ENCODE measurements at regions not wholly inside any gene's neighbourhood (a gene's known extent, or its start where the extent isn't known, plus 50 kb on each side); places are given as distances from the start of the nearest gene placed in this dataset.
A peak's percentile ranks its signal among the peaks of the same experiment; 100 is the strongest.
"Not testable (repeated sequence)": the region's sequence is repeated elsewhere in the genome, so short reads cannot be mapped to it uniquely, and the experiment has no call there.

GRCh38 chr17:21756856-21757619 is 64.7 kb downstream of the KCNJ18 start:
- peaks cover 0 to 2% of the 10 kb centered on the region in 2 donors for H3K27me3 ChIP-seq (ENCODE audit: control insufficient read depth in 1 of 2, insufficient read depth in 2 of 2, low read length in 1 of 2)
- no peaks in the 10 kb centered on the region for H3K4me1 ChIP-seq (ENCODE audit: control insufficient read depth in 1 of 2, insufficient read depth in 2 of 2, low read length in 2 of 2)
- intact Hi-C loops (cut with DNase I) = no loop called here
- ATAC-seq (ENCODE audit: low FRiP score) (no peak), DNase-seq (no peak)
- no peak overlapping the region for H3K4me3 ChIP-seq (ENCODE audit: low read length in 2 of 2)
- 75 to 77% methylated on average over 12 of the region's 12 CpGs for WGBS, 2 donors
- no peak overlapping the region for H3K27ac ChIP-seq (ENCODE audit: low read depth in 1 of 2, low read length in 2 of 2)
- peaks cover 5% of the 10 kb centered on the region for H3K9me3 ChIP-seq (ENCODE audit: control insufficient read depth, low read length)
- no peaks in the 10 kb centered on the region for H3K36me3 ChIP-seq (ENCODE audit: control insufficient read depth in 1 of 2, insufficient read depth in 2 of 2, low read length in 1 of 2)

- H3K36me3 ChIP-seq (ENCODE audit: control insufficient read depth in 1 of 2, insufficient read depth in 2 of 2, low read length in 1 of 2); ATAC-seq (ENCODE audit: low FRiP score); H3K4me3 ChIP-seq (ENCODE audit: low read length in 2 of 2); H3K9me3 ChIP-seq (ENCODE audit: control insufficient read depth, low read length); H3K27me3 ChIP-seq (ENCODE audit: control insufficient read depth in 1 of 2, insufficient read depth in 2 of 2, low read length in 1 of 2); H3K4me1 ChIP-seq (ENCODE audit: control insufficient read depth in 1 of 2, insufficient read depth in 2 of 2, low read length in 2 of 2); H3K27ac ChIP-seq (ENCODE audit: low read depth in 1 of 2, low read length in 2 of 2); DNase-seq; intact Hi-C loops (cut with DNase I): not testable (repeated sequence)
- 79 to 83% methylated on average over 1 of the region's 1 CpG for WGBS, 2 donors
These were observed 67.3 kb downstream of the KCNJ18 start for GRCh38 chr17:21759636-21760035.

- H3K9me3 ChIP-seq (ENCODE audit: control insufficient read depth, low read length); H3K27ac ChIP-seq (ENCODE audit: low read depth in 1 of 2, low read length in 2 of 2); H3K4me3 ChIP-seq (ENCODE audit: low read length in 2 of 2); H3K36me3 ChIP-seq (ENCODE audit: control insufficient read depth in 1 of 2, insufficient read depth in 2 of 2, low read length in 1 of 2); H3K4me1 ChIP-seq (ENCODE audit: control insufficient read depth in 1 of 2, insufficient read depth in 2 of 2, low read length in 2 of 2); DNase-seq; H3K27me3 ChIP-seq (ENCODE audit: control insufficient read depth in 1 of 2, insufficient read depth in 2 of 2, low read length in 1 of 2); intact Hi-C loops (cut with DNase I): not testable (repeated sequence)
- peak; percentile 27 for ATAC-seq (ENCODE audit: low FRiP score)
- WGBS, 2 donors = 82 to 85% methylated on average over 25 of the region's 25 CpGs
These were observed 71.5 kb downstream of the KCNJ18 start for GRCh38 chr17:21763738-21764340.

GRCh38 chr17:21765651-21766290 is 73.4 kb downstream of the KCNJ18 start:
- not testable (repeated sequence) for DNase-seq; H3K36me3 ChIP-seq (ENCODE audit: control insufficient read depth in 1 of 2, insufficient read depth in 2 of 2, low read length in 1 of 2); H3K4me3 ChIP-seq (ENCODE audit: low read length in 2 of 2); H3K27ac ChIP-seq (ENCODE audit: low read depth in 1 of 2, low read length in 2 of 2); H3K27me3 ChIP-seq (ENCODE audit: control insufficient read depth in 1 of 2, insufficient read depth in 2 of 2, low read length in 1 of 2); H3K9me3 ChIP-seq (ENCODE audit: control insufficient read depth, low read length); H3K4me1 ChIP-seq (ENCODE audit: control insufficient read depth in 1 of 2, insufficient read depth in 2 of 2, low read length in 2 of 2); ATAC-seq (ENCODE audit: low FRiP score)
- intact Hi-C loops (cut with DNase I) = loop anchor here in 1 of 2 donors (5.0 kb wide), 1 partner anchor 463 kb away; no protein-coding TSS in a partner anchor
- WGBS, 2 donors = 68 to 69% methylated on average over 11 of the region's 11 CpGs

GRCh38 chr17:21766565-21766964 is 74.2 kb downstream of the KCNJ18 start:
- not testable (repeated sequence) for H3K4me1 ChIP-seq (ENCODE audit: control insufficient read depth in 1 of 2, insufficient read depth in 2 of 2, low read length in 2 of 2); H3K36me3 ChIP-seq (ENCODE audit: control insufficient read depth in 1 of 2, insufficient read depth in 2 of 2, low read length in 1 of 2); H3K9me3 ChIP-seq (ENCODE audit: control insufficient read depth, low read length); H3K4me3 ChIP-seq (ENCODE audit: low read length in 2 of 2); DNase-seq; H3K27ac ChIP-seq (ENCODE audit: low read depth in 1 of 2, low read length in 2 of 2); ATAC-seq (ENCODE audit: low FRiP score); H3K27me3 ChIP-seq (ENCODE audit: control insufficient read depth in 1 of 2, insufficient read depth in 2 of 2, low read length in 1 of 2)
- intact Hi-C loops (cut with DNase I) = loop anchor here in 1 of 2 donors (5.0 kb wide), 1 partner anchor 464 kb away; no protein-coding TSS in a partner anchor
- 66 to 81% methylated on average over 5 of the region's 5 CpGs for WGBS, 2 donors

- H3K27me3 ChIP-seq (ENCODE audit: control insufficient read depth in 1 of 2, insufficient read depth in 2 of 2, low read length in 1 of 2); H3K9me3 ChIP-seq (ENCODE audit: control insufficient read depth, low read length); H3K36me3 ChIP-seq (ENCODE audit: control insufficient read depth in 1 of 2, insufficient read depth in 2 of 2, low read length in 1 of 2); H3K27ac ChIP-seq (ENCODE audit: low read depth in 1 of 2, low read length in 2 of 2); H3K4me1 ChIP-seq (ENCODE audit: control insufficient read depth in 1 of 2, insufficient read depth in 2 of 2, low read length in 2 of 2); DNase-seq; H3K4me3 ChIP-seq (ENCODE audit: low read length in 2 of 2); ATAC-seq (ENCODE audit: low FRiP score): not testable (repeated sequence)
- WGBS, 2 donors = 70 to 76% methylated on average over 7 of the region's 7 CpGs
- intact Hi-C loops (cut with DNase I) = loop anchor here in 1 of 2 donors (5.0 kb wide), 1 partner anchor 465 kb away; no protein-coding TSS in a partner anchor
These were observed 75.1 kb downstream of the KCNJ18 start for GRCh38 chr17:21767162-21768156.

- H3K9me3 ChIP-seq (ENCODE audit: control insufficient read depth, low read length); H3K4me3 ChIP-seq (ENCODE audit: low read length in 2 of 2); H3K27me3 ChIP-seq (ENCODE audit: control insufficient read depth in 1 of 2, insufficient read depth in 2 of 2, low read length in 1 of 2); H3K27ac ChIP-seq (ENCODE audit: low read depth in 1 of 2, low read length in 2 of 2); DNase-seq; ATAC-seq (ENCODE audit: low FRiP score); H3K4me1 ChIP-seq (ENCODE audit: control insufficient read depth in 1 of 2, insufficient read depth in 2 of 2, low read length in 2 of 2); H3K36me3 ChIP-seq (ENCODE audit: control insufficient read depth in 1 of 2, insufficient read depth in 2 of 2, low read length in 1 of 2): not testable (repeated sequence)
- intact Hi-C loops (cut with DNase I) = loop anchor here in 1 of 2 donors (5.0 kb wide), 1 partner anchor 466 kb away; no protein-coding TSS in a partner anchor
- 62% methylated on average over 6 of the region's 6 CpGs for WGBS, 2 donors
These were observed 75.9 kb downstream of the KCNJ18 start for GRCh38 chr17:21768244-21768643.
